Heart left ventricle (tissue), 13 donors: ENCODE measurements at regions not wholly inside any gene's neighbourhood (a gene's known extent, or its start where the extent isn't known, plus 50 kb on each side); places are given as distances from the start of the nearest gene placed in this dataset.

ENCODE experiments used
- POLR2A ChIP-seq, 2 donors: fragments of 450-650 bp; IDR thresholded peaks; one replicate each; pipeline ENCODE4 v1.6.1; 2017; ENCODE audit warnings: antibody characterized with exemption in 2 of 2, mild to moderate bottlenecking in 2 of 2, moderate library complexity in 2 of 2
- TF ChIP-seq, protein P1 (sequence below), 12 donors: fragments of 200-600 bp; sonication (generic) in 4 of 12; IDR thresholded peaks; one replicate each; pipeline versions ENCODE4 v1.5.0 to v1.8.0; 2018 to 2022; ENCODE audit warnings: antibody characterized with exemption in 12 of 12, mild to moderate bottlenecking in 5 of 12
- donor health status: ischemic (EF 13 %, LVEDD 7.1; RV severe dilation, severe dysfunction).
- donor health status: DM: no; HTN: yes; CAD: no.
- donor health status: DM: no; HTN: no; CAD: no.
- donor health status: ischemic (EF 25% LVEDD 6.9; RV normal size, moderate dysfunction).
- donor health status: ischemic (EF 25% LVEDD 5.7; RV mildly dilated, moderate dysfunction).
- donor health status: ischemic (EF 35%, LVEDD 5.7; RV mildly dilated, moderate dysfunction).
- donor health status: nonischemic (EF 11% LVEDD 7.7; RV severe dilation, severe dysfunction).
- donor health status: DM: yes; HTN: yes; CAD: no.
- donor health status: PGD.
- donor health status: ischemic (EF 29% LVEDD 5.4; RV normal size, mild dysfunction).
- donor health status: nonischemic (EF 23%, LVEDD 6.1; RV moderate dilation, normal function).

DNA sequence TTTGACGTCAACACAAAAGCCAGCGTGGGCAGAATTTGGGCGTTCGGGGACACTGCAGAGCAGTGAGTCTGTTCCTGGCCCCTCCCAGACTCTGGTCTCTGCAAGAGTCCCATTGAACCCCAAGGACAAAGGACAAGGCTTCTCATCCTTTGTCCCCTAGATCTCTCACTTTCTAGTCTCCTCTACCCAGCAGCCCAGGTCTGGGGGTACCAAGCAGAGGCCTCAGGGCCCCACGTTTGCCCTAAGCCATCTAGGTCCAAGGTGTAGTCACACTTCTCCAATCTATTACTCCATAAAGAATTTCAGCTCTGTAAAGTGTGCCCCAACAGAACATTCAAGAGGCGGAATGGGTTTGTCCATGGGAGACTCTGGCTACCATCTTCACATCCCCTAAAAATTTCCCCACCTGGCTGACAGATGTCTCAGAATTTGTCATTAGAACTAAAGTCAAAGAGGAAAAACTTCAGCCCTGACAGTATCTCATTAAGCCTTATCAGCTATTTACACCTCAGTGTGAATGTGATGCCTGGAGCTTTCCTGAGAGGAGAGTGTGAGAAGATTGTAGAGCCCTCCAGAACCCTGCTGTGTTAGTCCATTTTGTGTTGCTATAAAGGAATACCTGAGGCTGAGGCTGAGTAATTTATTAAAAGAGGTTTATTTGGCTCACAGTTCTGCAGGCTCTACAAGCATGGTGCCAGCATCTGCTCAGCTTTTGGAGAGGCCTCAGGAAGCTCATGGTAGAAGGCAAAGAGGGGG lies 81.4 kb upstream of the HABP2 start:
- no peak for TF ChIP-seq POLR2A (IDR thresholded peaks at IDR 0.05)
- TF ChIP-seq, protein P1, sequence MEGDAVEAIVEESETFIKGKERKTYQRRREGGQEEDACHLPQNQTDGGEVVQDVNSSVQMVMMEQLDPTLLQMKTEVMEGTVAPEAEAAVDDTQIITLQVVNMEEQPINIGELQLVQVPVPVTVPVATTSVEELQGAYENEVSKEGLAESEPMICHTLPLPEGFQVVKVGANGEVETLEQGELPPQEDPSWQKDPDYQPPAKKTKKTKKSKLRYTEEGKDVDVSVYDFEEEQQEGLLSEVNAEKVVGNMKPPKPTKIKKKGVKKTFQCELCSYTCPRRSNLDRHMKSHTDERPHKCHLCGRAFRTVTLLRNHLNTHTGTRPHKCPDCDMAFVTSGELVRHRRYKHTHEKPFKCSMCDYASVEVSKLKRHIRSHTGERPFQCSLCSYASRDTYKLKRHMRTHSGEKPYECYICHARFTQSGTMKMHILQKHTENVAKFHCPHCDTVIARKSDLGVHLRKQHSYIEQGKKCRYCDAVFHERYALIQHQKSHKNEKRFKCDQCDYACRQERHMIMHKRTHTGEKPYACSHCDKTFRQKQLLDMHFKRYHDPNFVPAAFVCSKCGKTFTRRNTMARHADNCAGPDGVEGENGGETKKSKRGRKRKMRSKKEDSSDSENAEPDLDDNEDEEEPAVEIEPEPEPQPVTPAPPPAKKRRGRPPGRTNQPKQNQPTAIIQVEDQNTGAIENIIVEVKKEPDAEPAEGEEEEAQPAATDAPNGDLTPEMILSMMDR (IDR thresholded peaks at IDR 0.05), result no peak
